HK-2 (cell line): ENCODE measurements at regions not wholly inside any gene's neighbourhood (a gene's known extent, or its start where the extent isn't known, plus 50 kb on each side); places are given as distances from the start of the nearest gene placed in this dataset.
A peak's percentile ranks its signal among the peaks of the same experiment; 100 is the strongest.

Source experiments
- DNase-seq: peaks from one replicate; pipeline ENCODE4 v3.0.0-alpha.2; 2018; ENCODE audit not compliant: unreplicated experiment

DNA sequence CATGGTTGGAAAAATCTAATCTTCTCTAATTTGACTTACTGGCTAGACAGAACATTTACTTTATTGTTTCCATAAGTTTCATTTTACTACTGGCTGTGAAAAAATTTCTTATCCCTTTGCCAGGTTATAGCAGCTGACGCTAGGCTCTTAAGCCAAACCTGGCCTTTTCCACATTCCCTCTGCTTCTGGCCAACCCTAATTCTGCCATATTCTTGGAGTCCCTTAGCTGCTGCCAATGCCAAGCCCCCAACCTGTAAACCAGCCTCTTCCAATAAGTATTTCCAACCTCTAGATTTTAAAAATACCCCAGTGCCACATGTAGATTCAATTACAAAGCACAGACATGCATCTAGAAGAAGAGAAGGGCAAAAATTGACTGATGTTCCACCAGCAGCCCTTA lies 452.3 kb upstream of the MEX3C start:
- no peak for DNase-seq

GRCh38 chr18:51651761-51652160 lies 454.3 kb upstream of the MEX3C start:
- no peak for DNase-seq

- no peak for DNase-seq
Observed at GRCh38 chr18:51653507-51654213, 456.2 kb upstream of the MEX3C start.

GRCh38 chr18:51654488-51655326 lies 457.2 kb upstream of the MEX3C start:
- DNase-seq = no peak

DNA sequence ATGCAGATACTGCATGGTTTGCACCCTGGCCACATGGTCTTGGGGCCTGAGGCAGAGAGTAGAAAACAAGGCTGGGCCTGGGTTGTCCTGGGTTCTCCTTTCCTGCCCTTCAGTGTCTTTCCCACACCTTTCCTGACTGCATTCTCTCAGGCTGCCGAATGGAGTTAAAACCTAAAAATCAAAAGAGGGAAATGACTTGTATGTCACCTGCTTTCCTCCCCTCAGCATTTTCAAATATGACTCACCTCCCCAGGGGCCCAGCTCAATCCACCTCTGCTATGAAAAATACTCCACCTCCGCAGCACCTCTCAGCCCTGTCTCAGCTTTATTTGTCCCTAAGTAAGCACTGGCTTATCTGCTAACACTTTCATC lies 457.8 kb upstream of the MEX3C start:
- DNase-seq = no peak

- DNase-seq = no peak
Observed at GRCh38 chr18:51656249-51656648, 458.8 kb upstream of the MEX3C start.

DNA sequence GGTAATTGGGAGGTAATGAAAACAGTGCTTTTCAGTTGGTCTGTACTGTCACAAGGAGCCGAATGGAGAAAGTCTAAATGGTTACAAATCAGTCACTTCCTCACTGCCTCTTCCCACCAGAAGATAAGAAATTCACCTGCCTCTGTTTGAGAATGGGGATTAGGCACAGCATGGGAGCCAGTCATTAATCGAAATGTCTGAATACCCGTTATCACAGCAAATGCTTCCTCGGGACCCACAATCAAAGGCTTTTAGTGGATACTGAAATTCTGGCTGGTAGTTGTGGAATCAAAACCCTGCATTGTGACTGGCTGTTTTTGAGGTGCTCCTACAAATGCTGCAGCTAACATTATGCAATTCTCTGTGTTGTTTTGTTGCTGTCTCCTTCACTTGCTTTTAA lies 461.0 kb upstream of the MEX3C start:
- DNase-seq = no peak

DNA sequence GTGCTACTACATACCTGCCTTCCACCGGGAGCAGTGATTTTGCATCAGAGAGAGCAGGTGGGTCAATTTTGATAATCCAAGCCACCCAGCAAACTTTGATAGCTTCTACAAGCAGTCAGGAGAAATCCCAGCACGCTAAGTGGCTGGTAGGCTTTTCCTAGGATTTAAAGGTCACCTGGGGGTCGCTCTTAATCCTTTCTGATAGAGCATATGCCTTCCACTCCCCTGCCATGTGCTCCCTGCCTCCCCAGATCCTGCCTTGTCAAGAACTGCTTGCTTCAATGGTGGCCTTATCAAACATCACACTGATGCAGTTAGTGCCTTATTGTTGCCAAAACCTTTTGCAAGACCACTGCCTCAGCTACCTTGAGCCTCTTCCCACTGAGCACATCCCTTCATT lies 462.3 kb upstream of the MEX3C start:
- no peak for DNase-seq

GRCh38 chr18:51660188-51660715 lies 462.8 kb upstream of the MEX3C start:
- DNase-seq = no peak

- DNase-seq = no peak
Observed at GRCh38 chr18:51664236-51664635, 466.8 kb upstream of the MEX3C start.

DNA sequence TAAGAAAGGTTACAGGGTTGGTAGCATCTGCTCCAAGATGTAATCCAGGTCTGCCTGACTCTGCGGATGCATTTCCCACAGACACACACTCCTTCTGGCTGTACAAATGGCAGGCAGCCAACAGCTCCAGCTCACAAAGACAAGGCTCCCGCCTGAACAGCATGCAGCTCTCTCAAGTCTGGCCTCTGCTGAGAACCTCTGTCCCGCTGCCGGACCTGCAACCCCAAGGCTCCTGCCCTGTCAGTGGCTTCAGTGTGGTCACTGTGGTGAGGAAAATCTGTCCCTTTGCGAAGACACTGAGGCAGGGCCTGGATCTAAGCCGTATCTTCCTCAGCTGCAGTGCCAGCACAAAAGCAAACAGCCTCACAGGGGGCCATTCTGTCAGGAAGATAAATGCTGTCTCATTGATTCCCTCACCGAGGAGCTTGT lies 469.3 kb upstream of the MEX3C start:
- DNase-seq = no peak

DNA sequence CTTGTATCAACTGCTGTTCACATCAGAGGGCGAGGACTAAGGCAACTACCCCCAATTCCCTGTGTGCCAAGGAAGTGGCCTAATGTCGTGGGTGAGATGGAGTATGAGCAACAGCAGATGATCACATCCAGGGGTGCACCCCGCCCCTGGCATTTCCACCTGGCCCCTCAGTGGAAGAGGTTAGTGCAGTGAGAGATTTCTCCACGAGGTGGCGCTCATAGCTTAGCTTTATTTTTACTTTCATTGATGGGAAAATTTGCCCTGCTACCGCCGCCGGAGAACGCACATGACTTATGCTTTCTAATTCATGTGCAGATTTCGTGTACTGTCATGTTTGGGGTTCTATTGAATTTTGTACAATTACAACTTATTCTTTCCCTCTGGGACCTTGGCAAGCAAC lies 470.6 kb upstream of the MEX3C start:
- peak; percentile 45 for DNase-seq

DNA sequence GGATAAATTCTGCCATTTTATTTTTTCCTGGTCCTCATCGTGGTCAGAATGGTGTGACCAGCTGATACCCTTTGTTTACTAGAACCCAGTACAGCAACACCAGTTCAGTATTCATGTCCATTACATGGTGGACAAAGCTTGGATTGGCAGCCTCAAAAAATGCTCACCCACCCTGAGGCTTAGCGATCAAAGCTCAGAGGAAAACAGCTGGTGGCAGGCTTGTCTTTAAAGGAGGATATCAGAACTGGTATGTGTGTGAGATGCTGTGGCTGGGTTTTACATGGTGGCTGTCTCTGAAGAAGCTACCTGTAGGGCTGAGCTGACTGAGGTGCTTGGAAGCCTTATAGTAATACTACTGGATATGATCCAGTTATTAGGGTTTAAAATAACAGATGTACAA lies 471.1 kb upstream of the MEX3C start:
- DNase-seq = no peak

GRCh38 chr18:51686590-51686989 lies 489.1 kb upstream of the MEX3C start:
- DNase-seq = no peak

GRCh38 chr18:51687845-51688585 lies 490.5 kb upstream of the MEX3C start:
- no peak for DNase-seq

DNA sequence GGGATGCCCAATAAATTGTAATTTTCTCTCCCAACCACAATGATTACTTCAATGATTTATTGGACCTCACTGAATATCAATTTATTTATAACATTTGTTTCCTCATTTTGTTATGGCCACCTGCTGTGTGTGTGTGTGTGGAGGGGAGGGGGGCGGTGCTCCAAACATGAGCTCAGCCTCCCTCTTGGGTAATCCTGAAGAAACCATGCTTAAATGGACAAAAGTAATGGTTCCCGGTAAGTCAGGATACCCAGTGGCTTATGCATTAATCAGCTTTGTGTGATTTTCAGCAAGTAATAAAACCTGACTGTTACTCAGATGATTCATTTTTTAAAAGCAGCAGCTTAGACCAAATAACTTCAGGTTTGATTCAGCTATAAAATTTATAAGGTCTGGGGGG lies 495.1 kb upstream of the MEX3C start:
- no peak for DNase-seq

- no peak for DNase-seq
Observed at GRCh38 chr18:51711298-51711889, 513.9 kb upstream of the MEX3C start.

DNA sequence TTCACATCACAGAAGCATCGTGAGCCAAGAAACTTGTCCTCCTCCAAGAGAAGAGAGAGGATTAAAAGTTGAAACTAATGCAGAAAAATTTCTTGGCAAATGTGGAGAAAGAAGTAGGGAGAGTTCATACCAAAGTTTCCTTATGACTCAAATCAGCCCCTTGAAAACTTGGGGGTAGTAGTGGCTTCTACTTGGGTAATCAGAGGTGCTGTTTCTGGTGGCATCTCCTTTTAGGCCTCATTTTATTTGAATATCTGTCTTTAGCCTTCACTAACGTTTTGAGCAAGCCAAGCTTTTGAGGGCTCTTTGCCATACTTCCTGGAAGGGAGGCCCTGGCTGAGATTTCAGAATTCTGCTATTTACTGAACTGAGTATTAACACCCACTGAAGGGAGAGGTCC lies 515.3 kb upstream of the MEX3C start:
- no peak for DNase-seq

GRCh38 chr18:51716277-51716676 lies 518.8 kb upstream of the MEX3C start:
- DNase-seq = no peak

GRCh38 chr18:51721388-51721787 lies 523.9 kb upstream of the MEX3C start:
- no peak for DNase-seq

- DNase-seq = no peak
Observed at GRCh38 chr18:51721996-51722395, 524.5 kb upstream of the MEX3C start.
